NCI-H146 treated with DMSO at 0.1 percent for 48 hours (cell line): ENCODE measurements at regions not wholly inside any gene's neighbourhood (a gene's known extent, or its start where the extent isn't known, plus 50 kb on each side); places are given as distances from the start of the nearest gene placed in this dataset.

Experiments
- DNase-seq: peaks from one replicate; lab custom pipeline; 2025; ENCODE audit not compliant: unreplicated experiment; lab: John Stamatoyannopoulos, UW

DNA sequence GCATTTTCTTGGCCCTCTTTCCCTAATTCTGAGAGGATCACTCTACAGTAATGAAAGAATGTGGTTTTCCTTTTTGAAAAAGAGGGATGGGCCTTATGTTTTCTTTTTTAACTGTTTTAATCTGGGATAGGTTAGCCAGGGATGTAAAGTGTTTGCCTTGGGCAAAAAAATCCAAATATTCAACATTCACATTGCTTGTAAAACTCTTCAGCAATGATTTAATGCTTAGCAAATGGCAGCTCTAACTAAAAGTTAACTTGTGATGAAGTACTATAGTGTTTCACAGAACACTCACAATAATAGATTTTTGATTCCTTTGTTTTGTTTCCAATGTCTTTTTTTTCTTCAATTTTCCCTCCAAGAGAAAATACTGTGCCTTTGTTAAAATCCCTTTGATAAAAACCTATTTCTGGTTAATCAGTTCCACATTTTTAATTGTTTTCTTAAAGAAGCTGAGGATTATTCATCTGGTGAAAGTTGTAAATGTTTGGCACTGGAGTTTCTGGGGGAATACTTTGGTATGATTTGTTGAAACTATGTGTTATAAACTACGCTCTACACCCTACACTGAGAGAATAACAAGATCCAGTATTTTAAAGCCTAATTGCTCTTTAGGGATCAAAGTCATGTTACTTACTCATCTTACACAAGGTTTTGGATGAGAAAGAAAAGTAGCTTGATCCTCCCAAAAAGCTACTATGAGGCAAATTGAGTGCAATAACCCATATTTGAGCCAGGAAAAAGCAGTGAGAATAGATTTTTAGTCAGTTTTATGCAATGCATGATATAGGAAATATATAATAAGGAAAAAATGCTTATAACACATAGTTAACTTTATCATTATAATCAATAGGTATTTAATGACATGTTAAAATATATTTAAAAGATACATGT is 335.8 kb downstream of the EPHA7 start:
- DNase-seq = no peak

DNA sequence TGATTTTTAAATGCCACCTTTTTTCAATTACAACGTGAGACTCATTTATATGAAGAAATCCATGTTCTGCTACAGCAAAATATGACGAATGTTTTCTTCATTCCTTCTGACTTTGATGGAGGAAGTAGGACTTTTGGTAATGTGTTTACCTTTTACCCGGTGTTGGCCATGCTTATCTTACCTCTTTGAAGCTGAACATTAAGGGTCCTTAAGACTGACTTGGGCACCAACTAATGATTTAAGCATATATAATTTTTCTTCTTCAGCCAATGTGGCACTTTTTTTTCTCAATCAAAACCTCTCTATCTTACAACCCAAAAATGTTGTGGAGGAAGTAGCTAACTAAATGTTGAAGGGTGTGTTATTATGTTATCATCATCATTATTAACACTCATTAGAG is 337.5 kb downstream of the EPHA7 start:
- no peak for DNase-seq

DNA sequence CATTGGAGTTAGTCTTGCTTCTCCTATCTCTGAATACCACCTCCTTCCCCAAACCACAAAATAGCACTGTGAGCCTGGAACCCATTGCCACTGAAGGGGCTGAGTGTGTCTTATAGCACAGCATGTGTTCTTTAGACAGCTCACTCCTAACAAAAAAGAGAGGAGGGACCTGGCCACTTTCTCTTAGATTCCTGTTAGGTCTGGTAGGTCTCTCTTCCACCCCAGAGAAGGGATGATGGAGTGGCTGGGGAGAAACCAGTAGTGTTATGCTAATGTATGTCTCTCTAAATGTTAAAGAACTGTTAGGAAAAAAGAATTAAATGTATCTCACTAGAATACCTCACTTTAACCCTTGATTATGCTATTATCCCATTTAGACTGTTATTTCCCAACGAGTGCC is 340.3 kb downstream of the EPHA7 start:
- no peak for DNase-seq

GRCh38 chr6:93073811-93074210 is 345.5 kb downstream of the EPHA7 start:
- DNase-seq = no peak

DNA sequence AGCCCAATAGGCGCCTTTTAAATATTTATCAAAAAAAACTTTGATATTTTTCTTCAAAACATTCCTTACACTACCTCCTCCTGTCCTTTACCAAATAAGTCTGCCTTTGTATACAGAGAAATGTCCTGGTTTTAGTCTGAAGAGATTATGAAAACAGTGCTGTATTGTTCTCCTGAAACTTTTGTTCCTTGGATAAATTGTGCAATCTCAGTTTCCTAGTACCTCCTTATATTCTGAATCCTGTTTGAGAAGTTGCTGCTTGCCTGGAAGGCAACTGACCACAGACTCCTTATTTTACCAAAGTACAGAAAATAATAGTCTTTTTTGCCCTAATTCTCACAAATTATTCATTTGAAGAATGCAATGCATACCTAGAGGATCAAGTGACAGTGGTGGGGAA is 349.5 kb downstream of the EPHA7 start:
- DNase-seq = no peak

DNA sequence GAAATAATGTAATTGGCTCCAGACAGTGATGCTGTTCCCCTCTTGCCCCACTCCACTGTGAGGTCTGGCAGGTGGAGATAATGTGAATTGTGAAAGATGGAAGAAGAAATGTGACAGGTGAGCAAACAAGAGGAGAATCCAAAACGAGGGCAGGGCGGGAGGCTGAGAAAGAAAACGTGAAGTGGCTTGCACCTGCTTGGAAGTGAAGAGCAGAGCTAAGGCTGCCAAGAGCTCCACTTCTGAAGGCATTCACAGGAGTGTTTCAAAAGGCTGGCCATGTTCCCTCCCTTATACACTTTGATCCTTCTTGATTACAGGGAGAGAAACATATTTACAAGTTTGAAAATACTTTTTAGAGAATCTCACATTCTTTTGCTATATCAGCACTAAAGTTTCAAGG is 359.4 kb downstream of the EPHA7 start:
- DNase-seq = peak; percentile 85

DNA sequence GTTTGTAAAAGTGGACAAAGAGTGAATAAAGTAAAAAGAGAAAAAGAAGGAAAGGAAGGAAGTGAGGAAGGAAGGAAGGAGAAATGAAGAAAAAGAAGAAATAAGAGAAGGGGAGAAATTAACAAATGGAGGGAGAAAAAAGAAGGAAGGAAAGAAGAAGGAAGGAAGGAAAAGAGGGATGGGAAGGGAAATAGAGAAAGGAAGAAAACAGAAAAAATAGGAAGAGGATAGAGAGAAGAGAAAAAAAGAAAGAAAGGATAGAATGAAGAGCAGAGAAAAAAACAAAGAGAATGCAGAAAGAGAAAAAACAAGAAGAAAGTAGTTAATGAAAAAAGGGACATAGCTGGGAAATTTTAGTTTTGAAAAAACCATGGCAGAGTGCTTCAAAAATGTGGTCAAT is 361.8 kb downstream of the EPHA7 start:
- DNase-seq = no peak

DNA sequence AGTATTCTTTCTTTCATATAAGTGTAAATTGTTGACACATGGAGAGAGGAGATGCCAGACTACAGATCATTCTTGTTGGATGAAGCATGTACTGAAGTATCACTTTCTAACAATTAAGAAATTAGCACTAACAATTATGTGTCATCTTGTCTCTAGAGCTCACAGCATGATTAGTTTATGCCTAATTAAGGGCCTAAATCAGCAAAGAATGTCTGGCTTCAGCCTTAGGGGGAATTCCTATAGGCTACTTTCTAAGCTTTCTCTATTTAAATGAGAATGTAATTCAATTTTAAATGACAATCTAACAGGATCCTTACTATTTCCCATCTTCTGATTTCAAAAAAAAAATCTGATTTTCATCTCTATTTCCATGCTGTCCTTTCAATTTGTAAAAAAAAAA is 371.0 kb downstream of the EPHA7 start:
- DNase-seq = no peak

GRCh38 chr6:93047033-93047432 is 372.3 kb downstream of the EPHA7 start:
- no peak for DNase-seq

- DNase-seq = no peak
Measured at GRCh38 chr6:93045156-93045555, 374.2 kb downstream of the EPHA7 start.

GRCh38 chr6:93040375-93040774 is 379.0 kb downstream of the EPHA7 start:
- no peak for DNase-seq

DNA sequence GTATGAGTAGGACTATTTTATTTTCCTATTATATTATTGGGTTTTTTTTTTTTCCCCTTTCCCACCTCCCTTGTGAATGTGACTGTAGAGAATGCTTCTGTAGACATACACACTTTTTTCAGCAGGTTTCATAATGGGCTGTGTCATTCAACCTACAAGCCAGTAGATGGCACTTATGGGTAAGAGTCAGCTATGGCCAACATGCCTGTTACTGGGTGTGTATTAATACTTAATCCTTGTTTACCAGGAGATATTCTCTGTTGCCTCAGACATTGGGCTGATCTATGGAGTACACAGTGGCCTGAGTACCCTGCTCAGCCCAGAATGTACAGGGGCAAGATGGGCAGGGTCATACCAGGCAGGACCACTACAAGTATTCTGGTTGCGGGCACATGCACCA is 382.5 kb downstream of the EPHA7 start:
- no peak for DNase-seq

GRCh38 chr6:93035756-93036155 is 383.6 kb downstream of the EPHA7 start:
- DNase-seq = no peak

DNA sequence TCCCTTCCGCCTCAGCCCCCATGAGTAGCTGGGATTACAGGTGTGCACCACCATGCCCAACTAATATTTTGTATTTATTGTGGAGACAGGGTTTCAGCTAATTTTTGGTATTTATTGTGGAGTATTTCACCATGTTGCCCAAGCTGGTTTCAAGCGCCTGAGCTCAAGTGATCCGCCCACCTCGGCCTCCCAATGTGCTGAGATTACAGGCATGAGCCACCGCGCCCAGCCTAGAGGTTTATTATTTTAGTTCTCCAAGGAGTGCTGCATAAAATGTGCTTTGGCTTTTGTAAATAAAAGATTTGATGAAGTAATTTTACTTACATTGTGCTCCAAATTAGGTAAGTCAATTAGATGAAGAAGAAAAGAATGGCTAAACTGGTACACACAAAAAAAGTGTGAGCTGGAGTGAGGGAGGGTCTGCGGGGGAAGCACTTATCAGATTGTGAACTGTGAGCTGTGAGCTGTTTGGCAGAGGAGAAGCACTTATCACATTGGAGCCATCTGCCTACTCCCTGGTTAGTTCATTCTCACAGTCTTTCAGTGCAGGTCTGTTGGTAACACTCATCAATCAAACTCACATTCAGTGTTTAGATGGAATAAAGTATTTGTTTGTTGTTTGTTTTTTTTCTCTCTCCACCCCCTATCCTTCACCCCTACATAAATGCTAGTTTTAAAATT is 398.0 kb downstream of the EPHA7 start:
- DNase-seq = no peak

DNA sequence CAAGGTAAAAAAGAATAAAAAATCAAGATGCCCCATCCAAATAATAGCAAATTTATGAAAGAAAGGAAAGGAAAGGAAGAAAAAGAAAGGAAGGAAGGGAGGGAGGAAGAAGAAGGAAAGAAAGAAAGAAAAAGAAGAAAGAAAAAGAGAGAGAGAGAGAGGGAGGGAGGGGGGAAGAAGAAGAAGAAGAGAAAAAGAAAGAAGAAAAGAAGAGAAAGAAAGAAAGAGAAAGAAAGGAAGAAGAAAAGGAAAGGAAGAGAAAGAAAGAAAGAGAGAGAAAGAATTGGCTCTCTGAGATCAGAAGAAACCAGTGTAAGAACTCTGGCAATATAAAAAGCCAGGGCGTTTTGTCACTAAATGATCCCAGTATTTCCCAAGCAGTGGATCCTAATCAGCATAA is 401.7 kb downstream of the EPHA7 start:
- no peak for DNase-seq

GRCh38 chr6:93017213-93017612 is 402.1 kb downstream of the EPHA7 start:
- DNase-seq = no peak

- DNase-seq = no peak
Measured at GRCh38 chr6:93013054-93013453, 406.3 kb downstream of the EPHA7 start.

GRCh38 chr6:93008375-93008774 is 411.0 kb downstream of the EPHA7 start:
- DNase-seq = no peak

DNA sequence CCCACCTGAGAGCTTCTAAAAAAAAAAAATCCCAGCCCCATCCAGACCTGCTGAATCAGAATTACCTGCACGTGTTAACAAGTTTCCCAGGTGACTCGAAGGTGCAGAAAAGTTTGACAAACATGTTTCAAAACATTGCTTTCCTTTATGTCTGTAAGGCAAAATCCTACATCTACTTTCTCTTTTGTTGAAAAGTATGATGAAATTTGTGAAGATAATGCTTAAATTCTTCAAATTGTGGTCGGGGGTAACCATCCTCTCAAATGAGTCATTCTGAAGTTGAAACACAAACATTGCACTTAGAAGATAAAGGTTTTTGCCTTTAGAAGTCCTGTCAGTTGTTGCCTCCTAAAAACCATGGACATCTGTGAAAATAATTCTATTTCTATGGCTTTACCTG is 429.7 kb downstream of the EPHA7 start:
- DNase-seq = no peak

- DNase-seq = no peak
Measured at GRCh38 chr6:92979281-92979680, 440.1 kb downstream of the EPHA7 start.

DNA sequence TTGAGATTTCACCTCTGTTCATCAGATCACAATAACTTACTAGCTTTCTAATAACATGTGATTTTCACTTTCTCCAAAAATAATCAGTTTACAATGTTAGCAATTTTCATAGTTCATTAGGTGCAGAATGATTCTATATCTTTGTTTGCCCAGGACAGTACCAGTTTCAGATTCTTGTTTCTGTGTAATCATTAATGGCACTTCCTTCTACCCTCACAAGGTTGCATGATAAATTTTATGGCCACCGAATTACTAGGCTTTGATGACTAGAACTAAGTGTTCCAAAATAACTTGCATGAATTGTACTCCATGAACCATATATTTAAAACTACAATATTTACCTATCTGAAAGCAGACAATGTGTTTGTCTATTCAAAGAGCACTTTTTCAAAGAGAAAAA is 442.3 kb downstream of the EPHA7 start:
- no peak for DNase-seq

DNA sequence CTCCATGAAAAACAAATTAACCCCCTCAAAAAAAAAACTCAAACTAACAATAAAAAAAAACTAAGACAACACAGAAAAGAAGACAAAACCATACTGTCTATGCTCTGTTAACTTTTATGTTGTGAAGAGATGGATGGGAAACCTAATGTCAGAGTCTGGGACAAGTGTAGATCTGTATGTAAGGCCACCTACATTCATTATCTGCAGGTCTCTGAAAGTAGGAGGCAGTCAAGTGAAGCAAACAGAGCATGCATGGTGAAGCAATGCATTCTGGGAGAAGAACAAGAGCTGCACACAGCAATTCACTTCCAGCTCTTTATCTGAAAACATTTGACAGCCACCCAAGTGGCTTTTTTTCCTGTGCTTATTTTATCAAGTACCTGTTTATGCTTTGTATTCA is 452.0 kb downstream of the EPHA7 start:
- DNase-seq = no peak

GRCh38 chr6:92962846-92963245 is 456.5 kb downstream of the EPHA7 start:
- DNase-seq = no peak
